ENCODE measurements at regions not wholly inside any gene's neighbourhood (a gene's known extent, or its start where the extent isn't known, plus 50 kb on each side); places are given as distances from the start of the nearest gene placed in this dataset.

DNA sequence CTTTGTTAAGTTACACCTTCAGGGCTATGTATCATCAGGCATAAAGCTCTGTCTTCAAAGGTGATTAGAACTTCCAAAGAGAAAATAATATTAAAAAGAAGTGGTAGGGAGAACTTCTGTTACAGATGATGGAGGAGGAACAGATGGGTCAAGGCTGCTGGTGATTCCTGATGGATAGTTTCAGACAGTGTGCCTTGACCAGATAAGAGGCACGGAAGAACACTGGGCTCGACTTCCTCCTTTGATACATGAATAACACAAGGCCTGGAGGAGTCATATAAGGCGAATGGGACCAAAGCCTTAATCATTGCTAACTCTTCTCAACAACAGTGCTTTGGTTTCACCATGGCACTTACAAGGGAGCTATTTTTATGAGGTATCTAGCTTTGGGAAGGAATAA, 128.1 kb upstream of the RXFP2 start:
- no peak for TF ChIP-seq NFE2L2 (conservative IDR thresholded peaks at IDR 0.05; ENCODE audit: low read length)
- no peak for TF ChIP-seq POLR2AphosphoS2 (conservative IDR thresholded peaks at IDR 0.05; ENCODE audit: low read length)
- TF ChIP-seq, protein P1, sequence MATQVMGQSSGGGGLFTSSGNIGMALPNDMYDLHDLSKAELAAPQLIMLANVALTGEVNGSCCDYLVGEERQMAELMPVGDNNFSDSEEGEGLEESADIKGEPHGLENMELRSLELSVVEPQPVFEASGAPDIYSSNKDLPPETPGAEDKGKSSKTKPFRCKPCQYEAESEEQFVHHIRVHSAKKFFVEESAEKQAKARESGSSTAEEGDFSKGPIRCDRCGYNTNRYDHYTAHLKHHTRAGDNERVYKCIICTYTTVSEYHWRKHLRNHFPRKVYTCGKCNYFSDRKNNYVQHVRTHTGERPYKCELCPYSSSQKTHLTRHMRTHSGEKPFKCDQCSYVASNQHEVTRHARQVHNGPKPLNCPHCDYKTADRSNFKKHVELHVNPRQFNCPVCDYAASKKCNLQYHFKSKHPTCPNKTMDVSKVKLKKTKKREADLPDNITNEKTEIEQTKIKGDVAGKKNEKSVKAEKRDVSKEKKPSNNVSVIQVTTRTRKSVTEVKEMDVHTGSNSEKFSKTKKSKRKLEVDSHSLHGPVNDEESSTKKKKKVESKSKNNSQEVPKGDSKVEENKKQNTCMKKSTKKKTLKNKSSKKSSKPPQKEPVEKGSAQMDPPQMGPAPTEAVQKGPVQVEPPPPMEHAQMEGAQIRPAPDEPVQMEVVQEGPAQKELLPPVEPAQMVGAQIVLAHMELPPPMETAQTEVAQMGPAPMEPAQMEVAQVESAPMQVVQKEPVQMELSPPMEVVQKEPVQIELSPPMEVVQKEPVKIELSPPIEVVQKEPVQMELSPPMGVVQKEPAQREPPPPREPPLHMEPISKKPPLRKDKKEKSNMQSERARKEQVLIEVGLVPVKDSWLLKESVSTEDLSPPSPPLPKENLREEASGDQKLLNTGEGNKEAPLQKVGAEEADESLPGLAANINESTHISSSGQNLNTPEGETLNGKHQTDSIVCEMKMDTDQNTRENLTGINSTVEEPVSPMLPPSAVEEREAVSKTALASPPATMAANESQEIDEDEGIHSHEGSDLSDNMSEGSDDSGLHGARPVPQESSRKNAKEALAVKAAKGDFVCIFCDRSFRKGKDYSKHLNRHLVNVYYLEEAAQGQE (IDR thresholded peaks at IDR 0.05): no peak
- no peak for TF ChIP-seq GATA3 (IDR thresholded peaks at IDR 0.05; ENCODE audit: borderline replicate concordance)
- no peak for TF ChIP-seq FOSB (CRISPR knock-in tag; IDR thresholded peaks at IDR 0.05)
- TF ChIP-seq, protein P2, sequence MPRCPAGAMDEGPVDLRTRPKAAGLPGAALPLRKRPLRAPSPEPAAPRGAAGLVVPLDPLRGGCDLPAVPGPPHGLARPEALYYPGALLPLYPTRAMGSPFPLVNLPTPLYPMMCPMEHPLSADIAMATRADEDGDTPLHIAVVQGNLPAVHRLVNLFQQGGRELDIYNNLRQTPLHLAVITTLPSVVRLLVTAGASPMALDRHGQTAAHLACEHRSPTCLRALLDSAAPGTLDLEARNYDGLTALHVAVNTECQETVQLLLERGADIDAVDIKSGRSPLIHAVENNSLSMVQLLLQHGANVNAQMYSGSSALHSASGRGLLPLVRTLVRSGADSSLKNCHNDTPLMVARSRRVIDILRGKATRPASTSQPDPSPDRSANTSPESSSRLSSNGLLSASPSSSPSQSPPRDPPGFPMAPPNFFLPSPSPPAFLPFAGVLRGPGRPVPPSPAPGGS (IDR thresholded peaks at IDR 0.05): no peak
- TF ChIP-seq FOSL2 (IDR thresholded peaks at IDR 0.05): no peak
- TF ChIP-seq FOSL2 (CRISPR knock-in tag; IDR thresholded peaks at IDR 0.05): no peak
- TF ChIP-seq KDM5A (IDR thresholded peaks at IDR 0.05): no peak
- TF ChIP-seq RCOR1 (IDR thresholded peaks at IDR 0.05; ENCODE audit: low read depth, low read length): no peak
- no peak for TF ChIP-seq CHD2 (IDR thresholded peaks at IDR 0.05; ENCODE audit: low read length, partially characterized antibody)
- TF ChIP-seq HOXB5 (CRISPR knock-in tag; IDR thresholded peaks at IDR 0.05): no peak
- TF ChIP-seq, protein P3, sequence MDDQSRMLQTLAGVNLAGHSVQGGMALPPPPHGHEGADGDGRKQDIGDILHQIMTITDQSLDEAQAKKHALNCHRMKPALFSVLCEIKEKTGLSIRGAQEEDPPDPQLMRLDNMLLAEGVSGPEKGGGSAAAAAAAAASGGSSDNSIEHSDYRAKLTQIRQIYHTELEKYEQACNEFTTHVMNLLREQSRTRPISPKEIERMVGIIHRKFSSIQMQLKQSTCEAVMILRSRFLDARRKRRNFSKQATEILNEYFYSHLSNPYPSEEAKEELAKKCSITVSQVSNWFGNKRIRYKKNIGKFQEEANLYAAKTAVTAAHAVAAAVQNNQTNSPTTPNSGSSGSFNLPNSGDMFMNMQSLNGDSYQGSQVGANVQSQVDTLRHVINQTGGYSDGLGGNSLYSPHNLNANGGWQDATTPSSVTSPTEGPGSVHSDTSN (IDR thresholded peaks at IDR 0.05): no peak
- TF ChIP-seq HOXA7 (CRISPR knock-in tag; IDR thresholded peaks at IDR 0.05): no peak
- TF ChIP-seq PHF8 (IDR thresholded peaks at IDR 0.05; ENCODE audit: borderline replicate concordance, low read depth): no peak
- TF ChIP-seq SREBF2 (IDR thresholded peaks at IDR 0.05): no peak
- TF ChIP-seq CBX2 (IDR thresholded peaks at IDR 0.05; ENCODE audit: borderline replicate concordance, low read depth): no peak
- 24% methylated on average over 3 of the region's 3 CpGs for WGBS (ENCODE audit: missing lambda C conversion rate)
- no peak overlapping the region for H3K4me3 ChIP-seq
- ChIA-PET POLR2A (no interaction called here), CTCF (no interaction called here)
- FAIRE-seq (no peak), ATAC-seq (no peak), DNase-seq (ENCODE audit: low read depth in 1 of 2, low spot score in 1 of 2) (no peak)
- H3K9me3 ChIP-seq: no peaks in the 10 kb centered on the region
- no peaks in the 10 kb centered on the region for H3K4me1 ChIP-seq
- H3K27ac ChIP-seq: no peak overlapping the region
- H3K4me2 ChIP-seq: no peak overlapping the region

DNA sequence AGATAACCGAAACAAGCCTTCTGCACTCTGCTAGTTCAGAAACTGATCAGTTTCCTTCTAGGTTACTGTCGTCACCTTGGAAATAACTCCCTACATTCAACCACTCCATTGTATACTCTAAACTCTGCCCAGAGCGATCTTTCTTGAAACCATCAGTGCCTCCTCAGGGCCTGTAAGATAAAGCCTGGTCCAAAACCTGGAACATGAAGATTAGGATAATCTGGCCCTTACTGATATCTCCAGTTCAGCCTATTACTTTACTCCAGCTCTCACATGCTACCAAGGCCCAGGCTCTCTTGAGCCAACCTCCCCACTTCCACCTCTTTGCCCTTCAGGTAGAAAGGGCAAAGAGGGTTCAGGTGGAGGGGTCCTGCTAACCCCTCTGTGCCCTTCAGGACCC, 125.3 kb upstream of the RXFP2 start:
- Histone ChIP-seq H3K4me2 (no peak overlapping the region), H3K4me1 (no peaks in the 10 kb centered on the region), H3K27ac (no peak overlapping the region), H3K4me3 (no peak overlapping the region), H3K9me3 (no peaks in the 10 kb centered on the region)
- WGBS (ENCODE audit: missing lambda C conversion rate): 25% methylated on average over 3 of the region's 3 CpGs
- TF ChIP-seq JUN (IDR thresholded peaks at IDR 0.05) (no peak), MYC (IDR thresholded peaks at IDR 0.05; ENCODE audit: borderline replicate concordance, low read length) (no peak), TFCP2L1 (CRISPR knock-in tag; IDR thresholded peaks at IDR 0.05) (no peak), ZC3H11A (IDR thresholded peaks at IDR 0.05) (no peak), HOXB5 (CRISPR knock-in tag; IDR thresholded peaks at IDR 0.05) (no peak), CHD2 (IDR thresholded peaks at IDR 0.05; ENCODE audit: low read length, partially characterized antibody) (no peak), SREBF2 (IDR thresholded peaks at IDR 0.05) (no peak), GATA3 (IDR thresholded peaks at IDR 0.05; ENCODE audit: borderline replicate concordance) (no peak), FOSL2 (IDR thresholded peaks at IDR 0.05) (no peak), FOSL2 (CRISPR knock-in tag; IDR thresholded peaks at IDR 0.05) (no peak)
- ChIA-PET POLR2A (no interaction called here), CTCF (no interaction called here)
- no peak for DNase-seq (ENCODE audit: low read depth in 1 of 2, low spot score in 1 of 2)
- no peak for ATAC-seq
- FAIRE-seq: no peak

Data from A549 (cell line).